ENCODE measurements at regions not wholly inside any gene's neighbourhood (a gene's known extent, or its start where the extent isn't known, plus 50 kb on each side); places are given as distances from the start of the nearest gene placed in this dataset.
"Not testable (repeated sequence)": the region's sequence is repeated elsewhere in the genome, so short reads cannot be mapped to it uniquely, and the experiment has no call there.

GRCh38 chr11:4315292-4315691 lies 52.9 kb downstream of the OR52B4 start:
- not testable (repeated sequence) for DNase-seq

DNA sequence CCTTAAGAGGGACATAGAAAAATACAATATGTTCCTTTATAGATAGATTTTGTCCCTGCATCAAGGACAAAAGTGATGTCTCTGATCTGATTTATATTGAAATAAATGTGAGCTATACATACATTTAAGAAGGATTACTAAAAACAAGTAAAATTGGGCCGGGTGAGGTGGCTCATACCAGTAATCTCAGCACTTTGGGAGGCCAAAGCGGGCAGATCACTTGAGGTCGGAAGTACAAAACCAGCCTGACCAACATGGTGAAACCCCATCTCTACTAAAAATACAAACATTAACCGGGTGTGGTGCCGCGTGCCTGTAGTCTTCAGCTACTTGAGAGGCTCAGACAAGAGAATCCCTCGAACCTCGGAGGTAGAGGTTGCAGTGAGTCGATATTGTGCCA lies 91.0 kb downstream of the OR52B4 start:
- DNase-seq = not testable (repeated sequence)

DNA sequence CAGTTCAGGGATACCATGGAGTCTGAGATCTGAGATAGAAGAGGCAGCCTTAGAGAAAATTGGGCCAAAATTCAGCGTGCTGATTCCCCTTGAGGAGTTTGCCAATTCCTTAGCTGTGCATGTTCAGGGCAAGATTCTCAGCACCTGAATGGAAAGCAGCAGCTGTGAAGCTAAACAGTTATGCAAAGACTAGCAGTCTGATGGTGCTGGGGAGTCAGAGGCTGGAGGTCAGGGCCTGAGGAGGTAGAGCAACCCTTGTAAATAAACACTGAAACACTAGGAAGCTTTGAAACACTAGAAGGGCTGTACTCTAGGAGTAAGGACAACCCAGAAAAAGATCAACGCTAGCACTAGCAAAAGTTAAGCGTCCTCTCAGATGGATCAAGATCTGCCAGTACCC lies 117.1 kb downstream of the OR52B4 start:
- not testable (repeated sequence) for DNase-seq

- not testable (repeated sequence) for DNase-seq
Measured at GRCh38 chr11:4249475-4249874, 118.7 kb downstream of the OR52B4 start.

- DNase-seq = not testable (repeated sequence)
Measured at GRCh38 chr11:4237771-4238170, 130.4 kb downstream of the OR52B4 start.

DNA sequence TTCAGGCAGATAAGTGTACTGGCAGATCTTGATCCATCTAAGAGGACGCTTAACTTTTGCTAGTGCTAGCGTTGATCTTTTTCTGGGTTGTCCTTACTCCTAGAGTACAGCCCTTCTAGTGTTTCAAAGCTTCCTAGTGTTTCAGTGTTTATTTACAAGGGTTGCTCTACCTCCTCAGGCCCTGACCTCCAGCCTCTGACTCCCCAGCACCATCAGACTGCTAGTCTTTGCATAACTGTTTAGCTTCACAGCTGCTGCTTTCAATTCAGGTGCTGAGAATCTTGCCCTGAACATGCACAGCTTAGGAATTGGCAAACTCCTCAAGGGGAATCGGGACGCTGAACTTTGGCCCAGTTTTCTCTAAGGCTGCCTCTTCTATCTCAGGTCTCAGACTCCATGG lies 124.3 kb downstream of the RRM1 start:
- not testable (repeated sequence) for DNase-seq

GRCh38 chr11:4213746-4214145 lies 119.1 kb downstream of the RRM1 start:
- DNase-seq = peak; percentile 51

GRCh38 chr11:4211991-4212390 lies 117.4 kb downstream of the RRM1 start:
- no peak for DNase-seq

DNA sequence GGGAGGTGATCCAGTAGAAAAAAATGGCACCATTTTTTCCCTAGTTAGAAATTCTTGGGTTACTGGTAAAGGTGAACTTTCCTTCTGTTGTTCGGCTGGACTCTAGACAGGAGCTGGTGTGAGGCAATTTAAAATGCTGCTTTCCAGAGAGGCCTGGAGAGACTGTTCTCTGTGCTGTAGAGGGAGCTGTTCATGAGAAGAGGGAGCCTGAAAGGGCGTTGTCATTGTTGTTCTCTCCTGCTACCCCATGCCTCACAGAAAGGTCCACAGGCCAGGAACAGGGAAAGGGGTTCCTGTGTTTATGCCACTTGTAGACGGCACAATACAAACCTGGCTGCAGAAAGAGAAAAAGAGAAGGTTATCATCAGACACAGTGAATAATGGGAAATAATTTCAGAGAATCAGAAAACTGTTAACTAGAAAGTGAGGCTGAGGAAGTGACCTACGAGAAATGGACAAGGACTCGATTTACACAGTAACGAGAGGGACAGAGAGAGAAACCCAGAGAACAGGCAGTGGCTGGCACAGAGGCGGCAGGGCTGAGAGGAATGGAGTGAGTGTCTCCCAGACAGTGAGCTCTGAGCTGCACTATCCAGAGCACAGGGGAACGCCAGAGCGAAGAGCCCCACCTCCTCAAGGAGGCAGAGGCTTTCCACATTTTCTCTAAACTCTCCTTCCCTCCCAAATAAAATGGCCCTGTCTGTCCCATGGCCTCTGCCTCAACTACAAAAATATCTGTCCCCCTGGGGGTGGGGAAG lies 109.2 kb downstream of the RRM1 start:
- DNase-seq = peak; percentile 35

DNA sequence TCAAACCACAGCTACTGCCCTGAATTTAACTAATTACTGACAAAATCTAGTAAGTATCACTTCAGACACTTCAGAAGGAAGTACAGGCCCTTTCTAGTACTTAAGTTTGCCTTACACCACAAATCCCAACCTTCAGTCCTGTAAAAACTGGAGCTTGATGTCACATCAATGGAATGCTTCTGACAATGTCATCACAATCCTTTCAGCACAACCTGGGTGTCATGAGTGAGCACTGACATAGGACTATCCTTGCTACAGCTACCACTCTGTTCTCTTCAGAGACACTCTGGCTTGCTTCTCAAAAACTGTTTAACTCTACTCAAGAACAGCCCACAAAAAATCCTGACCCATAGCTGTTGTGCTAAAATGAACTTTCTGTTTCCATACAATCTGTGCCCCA lies 108.2 kb downstream of the RRM1 start:
- DNase-seq = no peak

DNA sequence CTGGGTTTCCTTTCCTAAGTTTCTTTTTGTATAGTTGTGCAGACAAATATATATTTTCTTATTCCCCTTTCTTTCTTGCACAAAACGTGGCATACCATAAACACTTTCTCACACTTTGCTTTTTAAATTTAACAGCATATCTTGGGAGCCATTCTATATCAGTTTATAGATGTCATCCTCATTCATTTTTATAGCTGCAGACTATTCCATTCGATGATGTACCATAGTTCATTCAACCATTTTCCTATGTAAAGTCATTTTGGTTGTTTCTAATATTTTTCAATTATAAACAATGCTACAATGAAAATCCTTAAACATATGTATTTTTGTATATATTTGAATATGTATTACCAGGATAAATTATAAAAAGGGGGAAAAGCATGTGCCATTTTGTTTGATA lies 102.5 kb downstream of the RRM1 start:
- no peak for DNase-seq

DNA sequence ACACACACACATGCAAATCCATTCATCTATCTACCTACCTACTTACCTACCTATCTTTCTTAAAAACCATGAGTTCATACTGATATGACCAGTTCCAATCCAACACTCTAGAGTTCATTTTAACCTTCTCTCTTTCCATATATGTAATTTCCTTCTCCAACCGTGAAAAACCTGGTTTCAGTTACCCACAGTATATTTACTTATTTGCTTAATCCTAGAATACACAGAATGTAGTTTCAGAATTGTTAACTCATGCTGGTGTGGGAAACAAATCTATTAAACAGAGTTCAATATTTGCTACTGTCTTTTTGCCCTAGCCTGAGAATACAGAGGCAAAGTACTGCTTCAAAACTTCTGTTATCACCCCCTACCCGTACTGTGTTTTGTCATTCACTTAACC lies 101.3 kb downstream of the RRM1 start:
- DNase-seq = no peak

DNA sequence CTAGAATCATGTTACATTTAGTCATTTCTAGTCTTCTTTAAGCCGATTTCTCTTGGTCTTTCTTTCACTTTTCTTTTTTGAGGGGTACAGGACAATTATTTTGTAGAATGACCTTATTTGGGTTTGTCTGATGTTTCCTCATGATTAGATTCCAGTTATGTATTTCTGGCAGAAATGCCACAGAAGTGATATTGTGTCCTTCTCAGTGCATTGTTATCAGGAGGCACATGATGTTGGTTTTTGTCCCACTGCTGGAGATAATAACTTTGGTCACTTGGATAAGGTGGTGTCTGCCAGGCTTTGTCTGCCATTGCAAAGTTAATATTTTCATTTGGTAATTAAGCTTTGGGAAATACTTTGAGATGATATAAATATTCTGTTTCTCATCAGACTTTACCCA lies 100.3 kb downstream of the RRM1 start:
- DNase-seq = peak; percentile 93

- no peak for DNase-seq
Measured at GRCh38 chr11:4191031-4191571, 96.5 kb downstream of the RRM1 start.

- DNase-seq = no peak
Measured at GRCh38 chr11:4190519-4190918, 95.9 kb downstream of the RRM1 start.

GRCh38 chr11:4190098-4190497 lies 95.5 kb downstream of the RRM1 start:
- no peak for DNase-seq

Measured in hematopoietic multipotent progenitor cell treated with erythropoietin and hydrocortisone succinate and interleukin-3 and kit ligand, for 6 days (in vitro differentiated cells).